Progenitor cell of endocrine pancreas (in vitro differentiated cells): ENCODE measurements at regions not wholly inside any gene's neighbourhood (a gene's known extent, or its start where the extent isn't known, plus 50 kb on each side); places are given as distances from the start of the nearest gene placed in this dataset.

Experiments used
- DNase-seq: peaks from one replicate; pipeline ENCODE4 v3.0.0; 2021; ENCODE audit warnings: low spot score; ENCODE audit not compliant: unreplicated experiment
- H3K27ac Mint-ChIP-seq: 2 replicates; pipeline ENCODE4 v1.8.0; 2021; ENCODE audit warnings: mild to moderate bottlenecking, moderate library complexity, mixed read lengths
- H3K27me3 Mint-ChIP-seq: 2 replicates; pipeline ENCODE4 v1.8.0; 2021; ENCODE audit warnings: mixed read lengths
- H3K36me3 Mint-ChIP-seq: 2 replicates; pipeline ENCODE4 v1.8.0; 2022; ENCODE audit warnings: mixed read lengths; ENCODE audit not compliant: insufficient read depth
- H3K4me1 Mint-ChIP-seq: 2 replicates; pipeline ENCODE4 v1.8.0; 2021; ENCODE audit warnings: low read depth, mixed read lengths
- H3K4me3 Mint-ChIP-seq: 2 replicates; pipeline ENCODE4 v1.8.0; 2021; ENCODE audit warnings: low read depth, mild to moderate bottlenecking, moderate library complexity, mixed read lengths
- H3K9me3 Mint-ChIP-seq: 2 replicates; pipeline ENCODE4 v1.8.0; 2021; ENCODE audit warnings: low read depth, mixed read lengths
- CTCF ChIP-seq: fragments of 200-600 bp; sonication (generic); IDR thresholded peaks from one replicate; pipeline ENCODE4 v1.5.0; 2021; ENCODE audit warnings: antibody characterized with exemption, mild to moderate bottlenecking; ENCODE audit not compliant: unreplicated experiment

- no peaks in the 10 kb centered on the region for H3K9me3 Mint-ChIP-seq
- TF ChIP-seq CTCF = no peak
- no peaks in the 10 kb centered on the region for H3K4me1 Mint-ChIP-seq
- no peak overlapping the region for H3K4me3 Mint-ChIP-seq
- DNase-seq = no peak
- H3K36me3 Mint-ChIP-seq = no peaks in the 10 kb centered on the region
- no peak overlapping the region for H3K27ac Mint-ChIP-seq
- H3K27me3 Mint-ChIP-seq = peaks cover 28% of the 10 kb centered on the region
Observed at GRCh38 chr20:2203436-2203835, 92.4 kb upstream of the TGM3 start.

GRCh38 chr20:2204021-2204420 is 91.8 kb upstream of the TGM3 start:
- no peaks in the 10 kb centered on the region for H3K9me3 Mint-ChIP-seq
- no peak overlapping the region for H3K27ac Mint-ChIP-seq
- H3K36me3 Mint-ChIP-seq = no peaks in the 10 kb centered on the region
- no peak overlapping the region for H3K4me3 Mint-ChIP-seq
- no peak for DNase-seq
- H3K27me3 Mint-ChIP-seq = peaks cover 28% of the 10 kb centered on the region
- no peaks in the 10 kb centered on the region for H3K4me1 Mint-ChIP-seq
- no peak for TF ChIP-seq CTCF

GRCh38 chr20:2206957-2207769 is 88.6 kb upstream of the TGM3 start:
- H3K4me3 Mint-ChIP-seq = peak overlapping the region; percentile 83
- peaks cover 5% of the 10 kb centered on the region for H3K4me1 Mint-ChIP-seq
- H3K27me3 Mint-ChIP-seq = peaks cover 17% of the 10 kb centered on the region
- peak; percentile 92 for TF ChIP-seq CTCF
- H3K27ac Mint-ChIP-seq = no peak overlapping the region
- no peaks in the 10 kb centered on the region for H3K36me3 Mint-ChIP-seq
- no peaks in the 10 kb centered on the region for H3K9me3 Mint-ChIP-seq
- DNase-seq = peak; percentile 76

- Mint-ChIP-seq H3K9me3 (no peaks in the 10 kb centered on the region), H3K27ac (no peak overlapping the region), H3K4me1 (peaks cover 8% of the 10 kb centered on the region), H3K36me3 (no peaks in the 10 kb centered on the region), H3K27me3 (peaks cover 17% of the 10 kb centered on the region), H3K4me3 (peak overlapping the region; percentile 83)
- TF ChIP-seq CTCF = peak; percentile 1
- DNase-seq = no peak
Observed at GRCh38 chr20:2207770-2208097, 88.1 kb upstream of the TGM3 start.

GRCh38 chr20:2208897-2209296 is 86.9 kb upstream of the TGM3 start:
- H3K9me3 Mint-ChIP-seq = no peaks in the 10 kb centered on the region

More at GRCh38 chr20:2208897-2209296, 86.9 kb upstream of the TGM3 start:
- Mint-ChIP-seq H3K27me3 (peaks cover 14% of the 10 kb centered on the region), H3K36me3 (no peaks in the 10 kb centered on the region), H3K4me3 (no peak overlapping the region), H3K27ac (no peak overlapping the region), H3K4me1 (peaks cover 8% of the 10 kb centered on the region)
- DNase-seq = no peak
- TF ChIP-seq CTCF = no peak
